Panc1 (cell line): ENCODE measurements at regions not wholly inside any gene's neighbourhood (a gene's known extent, or its start where the extent isn't known, plus 50 kb on each side); places are given as distances from the start of the nearest gene placed in this dataset.

ENCODE experiments used
- CTCF ChIP-seq: fragments of 450-650 bp; IDR thresholded peaks from 2 replicates; pipeline ENCODE4 v1.5.1; 2017; ENCODE audit warnings: mild to moderate bottlenecking
- POLR2AphosphoS5 ChIP-seq: IDR thresholded peaks from 2 replicates; pipeline ENCODE4 v1.6.1; 2012; ENCODE audit warnings: mild to moderate bottlenecking, low read depth, low read length, moderate library complexity
- TCF7L2 ChIP-seq: IDR thresholded peaks from 2 replicates; pipeline ENCODE4 v1.6.1; 2011; ENCODE audit warnings: mild to moderate bottlenecking, low read depth, low read length, inconsistent platforms

- TF ChIP-seq TCF7L2 (no peak), CTCF (no peak), POLR2AphosphoS5 (no peak)
Observed at GRCh38 chr6:23003671-23004467, 434.5 kb downstream of the HDGFL1 start.
